ENCODE measurements at regions not wholly inside any gene's neighbourhood (a gene's known extent, or its start where the extent isn't known, plus 50 kb on each side); places are given as distances from the start of the nearest gene placed in this dataset.
"Not testable (repeated sequence)": the region's sequence is repeated elsewhere in the genome, so short reads cannot be mapped to it uniquely, and the experiment has no call there.

GRCh38 chr3:193145248-193145647, 95.8 kb upstream of the PLAAT1 start:
- Mint-ChIP-seq H3K27me3 (ENCODE audit: unreplicated experiment) (no peaks in the 10 kb centered on the region), H3K36me3 (ENCODE audit: low read depth, unreplicated experiment) (no peaks in the 10 kb centered on the region), H3K4me1 (ENCODE audit: unreplicated experiment) (no peaks in the 10 kb centered on the region), H3K9me3 (ENCODE audit: unreplicated experiment) (no peaks in the 10 kb centered on the region), H3K27ac (ENCODE audit: unreplicated experiment) (no peak overlapping the region), H3K4me3 (ENCODE audit: unreplicated experiment) (no peak overlapping the region)
- DNase-seq (ENCODE audit: low spot score), result no peak
- TF ChIP-seq CTCF (IDR thresholded peaks at IDR 0.05; ENCODE audit: unreplicated experiment), result no peak

GRCh38 chr3:193148688-193149473, 92.1 kb upstream of the PLAAT1 start:
- no peaks in the 10 kb centered on the region for H3K4me1 Mint-ChIP-seq (ENCODE audit: unreplicated experiment)
- H3K27ac Mint-ChIP-seq (ENCODE audit: unreplicated experiment), result no peak overlapping the region
- no peak for TF ChIP-seq CTCF (IDR thresholded peaks at IDR 0.05; ENCODE audit: unreplicated experiment)
- no peak for DNase-seq (ENCODE audit: low spot score)
- no peaks in the 10 kb centered on the region for H3K36me3 Mint-ChIP-seq (ENCODE audit: low read depth, unreplicated experiment)
- H3K9me3 Mint-ChIP-seq (ENCODE audit: unreplicated experiment), result no peaks in the 10 kb centered on the region
- H3K4me3 Mint-ChIP-seq (ENCODE audit: unreplicated experiment), result no peak overlapping the region
- no peaks in the 10 kb centered on the region for H3K27me3 Mint-ChIP-seq (ENCODE audit: unreplicated experiment)

GRCh38 chr3:193149998-193150397, 91.0 kb upstream of the PLAAT1 start:
- H3K4me1 Mint-ChIP-seq (ENCODE audit: unreplicated experiment), result no peaks in the 10 kb centered on the region
- H3K9me3 Mint-ChIP-seq (ENCODE audit: unreplicated experiment), result no peaks in the 10 kb centered on the region
- H3K27ac Mint-ChIP-seq (ENCODE audit: unreplicated experiment), result no peak overlapping the region
- no peaks in the 10 kb centered on the region for H3K36me3 Mint-ChIP-seq (ENCODE audit: low read depth, unreplicated experiment)
- TF ChIP-seq CTCF (IDR thresholded peaks at IDR 0.05; ENCODE audit: unreplicated experiment), result no peak
- H3K27me3 Mint-ChIP-seq (ENCODE audit: unreplicated experiment), result no peaks in the 10 kb centered on the region
- DNase-seq (ENCODE audit: low spot score), result no peak
- H3K4me3 Mint-ChIP-seq (ENCODE audit: unreplicated experiment), result no peak overlapping the region

GRCh38 chr3:193155044-193155781, 85.8 kb upstream of the PLAAT1 start:
- H3K4me3 Mint-ChIP-seq (ENCODE audit: unreplicated experiment); DNase-seq (ENCODE audit: low spot score); H3K27me3 Mint-ChIP-seq (ENCODE audit: unreplicated experiment); H3K36me3 Mint-ChIP-seq (ENCODE audit: low read depth, unreplicated experiment); H3K4me1 Mint-ChIP-seq (ENCODE audit: unreplicated experiment); H3K9me3 Mint-ChIP-seq (ENCODE audit: unreplicated experiment); H3K27ac Mint-ChIP-seq (ENCODE audit: unreplicated experiment): not testable (repeated sequence)

GRCh38 chr3:193157051-193157450, 84.0 kb upstream of the PLAAT1 start:
- TF ChIP-seq CTCF (IDR thresholded peaks at IDR 0.05; ENCODE audit: unreplicated experiment), result no peak
- Mint-ChIP-seq H3K27ac (ENCODE audit: unreplicated experiment) (no peak overlapping the region), H3K27me3 (ENCODE audit: unreplicated experiment) (no peaks in the 10 kb centered on the region), H3K9me3 (ENCODE audit: unreplicated experiment) (no peaks in the 10 kb centered on the region), H3K4me1 (ENCODE audit: unreplicated experiment) (no peaks in the 10 kb centered on the region), H3K4me3 (ENCODE audit: unreplicated experiment) (no peak overlapping the region), H3K36me3 (ENCODE audit: low read depth, unreplicated experiment) (no peaks in the 10 kb centered on the region)
- no peak for DNase-seq (ENCODE audit: low spot score)

All from endothelial cell (in vitro differentiated cells).